AG04450 (cell line): ENCODE measurements at regions not wholly inside any gene's neighbourhood (a gene's known extent, or its start where the extent isn't known, plus 50 kb on each side); places are given as distances from the start of the nearest gene placed in this dataset.

Experiments
- CTCF ChIA-PET: fragments of 300-600, 350-600 bp; formaldehyde crosslinking; extraction: SDS; loops from one replicate; lab custom pipeline; 2022; ENCODE audit warnings: antibody characterized with exemption, inconsistent platforms; lab: Charles Lee
- POLR2A ChIA-PET: fragments of 350-600 bp; formaldehyde crosslinking; extraction: SDS; loops from one replicate; lab custom pipeline; 2021; ENCODE audit warnings: antibody characterized with exemption, inconsistent platforms; lab: Yijun Ruan, JAX
- DNase-seq: peaks from one replicate; pipeline ENCODE4 v3.0.0-alpha.2; 2011; ENCODE audit warnings: low read depth, low spot score
- H3K27ac ChIP-seq: one replicate; pipeline ENCODE4 v1.5.1; 2012; ENCODE audit warnings: low read depth, low read length, control low read depth
- H3K27me3 ChIP-seq: one replicate; pipeline ENCODE4 v1.6.0; 2012; ENCODE audit warnings: low read length; ENCODE audit not compliant: control insufficient read depth, insufficient read depth
- H3K4me3 ChIP-seq: 2 replicates; pipeline ENCODE4 v1.5.1; 2011; ENCODE audit warnings: mild to moderate bottlenecking, low read depth, low read length, control low read depth
- H3K9me3 ChIP-seq: 2 replicates; pipeline ENCODE4 v1.5.1; 2012; ENCODE audit warnings: low read length; ENCODE audit not compliant: control insufficient read depth, insufficient read depth
- TF ChIP-seq, protein P1 (sequence below): IDR thresholded peaks from 2 replicates; pipeline ENCODE4 v1.5.1; 2011; ENCODE audit warnings: low read depth, low read length, control low read depth, inconsistent platforms

DNA sequence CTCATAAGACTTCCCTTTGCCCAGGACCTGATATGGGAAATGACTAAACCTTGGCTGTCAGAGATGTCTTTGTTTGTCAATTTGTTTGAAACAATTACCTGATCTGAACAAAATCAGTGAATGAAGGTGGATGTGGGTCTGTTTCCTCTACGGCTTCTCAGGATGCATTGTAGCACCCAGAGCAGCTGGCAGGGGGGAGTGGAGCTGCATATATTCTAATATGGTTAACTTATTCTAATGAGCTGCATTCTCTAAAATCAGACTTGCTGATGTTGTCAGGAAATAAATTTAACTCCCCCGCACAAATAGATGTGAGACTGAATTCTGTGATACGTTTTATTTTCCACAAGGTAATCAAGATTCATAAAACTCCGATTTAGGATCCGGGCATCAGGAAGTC is 665.4 kb downstream of the MAT2B start:
- H3K4me3 ChIP-seq, result no peak overlapping the region
- POLR2A ChIA-PET, result no interaction called here

DNA sequence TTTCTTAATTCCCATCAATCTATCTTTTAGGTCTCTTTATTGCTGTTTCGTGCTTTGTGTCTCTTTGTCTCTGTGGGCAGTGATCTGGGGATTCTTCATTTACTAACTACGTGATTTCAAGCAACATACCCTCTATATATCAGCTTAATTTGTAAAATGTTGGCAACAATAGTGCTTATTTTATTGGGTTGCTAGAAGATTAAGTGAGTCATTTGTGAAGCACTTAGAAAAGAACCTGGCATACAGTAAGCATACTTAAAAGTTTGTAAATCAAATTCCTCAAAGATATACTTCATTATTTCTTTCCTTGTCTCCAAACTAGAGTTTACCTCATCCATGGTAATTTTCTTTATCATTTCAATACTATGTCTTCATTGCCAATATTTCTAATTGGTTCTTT is 669.7 kb downstream of the MAT2B start:
- TF ChIP-seq, protein P1, sequence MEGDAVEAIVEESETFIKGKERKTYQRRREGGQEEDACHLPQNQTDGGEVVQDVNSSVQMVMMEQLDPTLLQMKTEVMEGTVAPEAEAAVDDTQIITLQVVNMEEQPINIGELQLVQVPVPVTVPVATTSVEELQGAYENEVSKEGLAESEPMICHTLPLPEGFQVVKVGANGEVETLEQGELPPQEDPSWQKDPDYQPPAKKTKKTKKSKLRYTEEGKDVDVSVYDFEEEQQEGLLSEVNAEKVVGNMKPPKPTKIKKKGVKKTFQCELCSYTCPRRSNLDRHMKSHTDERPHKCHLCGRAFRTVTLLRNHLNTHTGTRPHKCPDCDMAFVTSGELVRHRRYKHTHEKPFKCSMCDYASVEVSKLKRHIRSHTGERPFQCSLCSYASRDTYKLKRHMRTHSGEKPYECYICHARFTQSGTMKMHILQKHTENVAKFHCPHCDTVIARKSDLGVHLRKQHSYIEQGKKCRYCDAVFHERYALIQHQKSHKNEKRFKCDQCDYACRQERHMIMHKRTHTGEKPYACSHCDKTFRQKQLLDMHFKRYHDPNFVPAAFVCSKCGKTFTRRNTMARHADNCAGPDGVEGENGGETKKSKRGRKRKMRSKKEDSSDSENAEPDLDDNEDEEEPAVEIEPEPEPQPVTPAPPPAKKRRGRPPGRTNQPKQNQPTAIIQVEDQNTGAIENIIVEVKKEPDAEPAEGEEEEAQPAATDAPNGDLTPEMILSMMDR, result no peak
- H3K4me3 ChIP-seq, result no peak overlapping the region
- ChIA-PET POLR2A (no interaction called here), CTCF (no interaction called here)
- no peaks in the 10 kb centered on the region for H3K27me3 ChIP-seq
- no peak for DNase-seq
- H3K9me3 ChIP-seq, result no peaks in the 10 kb centered on the region
- no peak overlapping the region for H3K27ac ChIP-seq

More for the DNA sequence above, 665.4 kb downstream of the MAT2B start:
- no peak overlapping the region for H3K27ac ChIP-seq
- CTCF ChIA-PET, result no interaction called here
- TF ChIP-seq, protein P1, result no peak
- no peak for DNase-seq
- no peaks in the 10 kb centered on the region for H3K9me3 ChIP-seq
- H3K27me3 ChIP-seq, result no peaks in the 10 kb centered on the region

DNA sequence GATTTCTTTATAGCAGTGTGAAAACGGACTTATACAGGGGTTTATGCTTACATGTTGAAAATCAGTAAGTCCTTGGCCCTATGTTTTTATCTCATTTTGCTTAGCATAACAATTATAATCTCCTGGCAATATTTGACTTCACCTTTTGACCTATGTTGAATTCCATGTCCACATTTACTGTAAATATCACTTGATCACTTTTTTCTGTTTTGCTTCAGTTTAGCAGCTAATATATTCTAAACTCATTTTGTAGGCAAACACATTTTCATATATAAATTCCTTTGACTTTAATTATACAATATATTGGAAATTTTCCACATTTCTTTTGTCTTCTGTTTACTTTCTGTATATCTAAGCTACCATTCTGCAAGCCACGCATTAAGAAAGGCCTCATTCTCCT is 674.0 kb downstream of the MAT2B start:
- TF ChIP-seq, protein P1, result no peak
- Histone ChIP-seq H3K27me3 (no peaks in the 10 kb centered on the region), H3K9me3 (no peaks in the 10 kb centered on the region), H3K27ac (no peak overlapping the region), H3K4me3 (no peak overlapping the region)
- CTCF ChIA-PET, result interaction anchor here (0.6 kb wide), 1 partner anchor 489 kb away, joined by 5 read pairs; no protein-coding TSS in a partner anchor
- POLR2A ChIA-PET, result no interaction called here
- DNase-seq, result no peak

DNA sequence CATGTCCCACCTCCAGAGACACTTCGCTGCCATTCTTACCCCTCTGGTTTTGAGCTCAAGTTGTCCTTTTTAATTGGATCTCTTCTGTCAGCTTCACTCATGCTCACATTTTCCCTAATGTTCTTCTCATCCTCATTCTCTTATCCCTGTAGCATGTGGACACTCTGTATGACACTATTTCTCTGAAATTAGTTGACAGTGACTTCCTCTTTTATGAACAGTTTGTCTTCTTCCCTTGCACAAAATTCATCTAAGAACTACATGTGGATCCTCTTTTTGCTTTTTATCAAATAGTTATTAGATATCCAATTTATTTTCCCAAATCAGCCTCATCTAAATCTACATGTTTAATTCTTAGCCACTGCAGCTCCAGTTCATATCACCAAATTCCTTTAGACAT is 676.2 kb downstream of the MAT2B start:
- Histone ChIP-seq H3K4me3 (no peak overlapping the region), H3K27ac (no peak overlapping the region), H3K9me3 (no peaks in the 10 kb centered on the region), H3K27me3 (no peaks in the 10 kb centered on the region)
- TF ChIP-seq, protein P1, result no peak
- POLR2A ChIA-PET, result no interaction called here
- DNase-seq, result no peak
- CTCF ChIA-PET, result interaction anchor here (0.7 kb wide), 2 partner anchors 34 to 224 kb away, joined by 3 to 7 read pairs; no protein-coding TSS in a partner anchor

DNA sequence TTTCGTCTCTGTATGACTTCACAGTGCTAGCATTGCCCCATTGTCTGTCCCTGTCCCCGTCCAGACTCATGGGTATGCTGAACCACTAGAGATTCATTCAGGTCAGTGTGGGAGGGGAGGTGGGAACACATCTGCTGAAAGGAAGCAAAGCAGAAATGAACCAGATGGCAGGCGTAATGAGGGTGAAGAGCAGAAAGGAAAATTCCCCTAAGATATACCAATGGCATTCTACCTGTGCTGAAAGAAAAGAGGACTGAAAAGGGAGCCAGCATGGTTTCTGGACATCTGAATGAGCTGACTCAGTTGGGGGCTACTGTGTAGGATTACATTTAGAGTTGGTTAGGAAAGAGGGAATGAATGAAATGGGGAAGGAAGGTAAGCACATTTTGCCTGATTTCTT is 678.7 kb downstream of the MAT2B start:
- no peak overlapping the region for H3K4me3 ChIP-seq
- no peak for DNase-seq
- no peak overlapping the region for H3K27ac ChIP-seq
- TF ChIP-seq, protein P1, result no peak
- ChIA-PET POLR2A (no interaction called here), CTCF (no interaction called here)
- no peaks in the 10 kb centered on the region for H3K9me3 ChIP-seq
- H3K27me3 ChIP-seq, result no peaks in the 10 kb centered on the region
